ENCODE measurements at regions not wholly inside any gene's neighbourhood (a gene's known extent, or its start where the extent isn't known, plus 50 kb on each side); places are given as distances from the start of the nearest gene placed in this dataset.

DNA sequence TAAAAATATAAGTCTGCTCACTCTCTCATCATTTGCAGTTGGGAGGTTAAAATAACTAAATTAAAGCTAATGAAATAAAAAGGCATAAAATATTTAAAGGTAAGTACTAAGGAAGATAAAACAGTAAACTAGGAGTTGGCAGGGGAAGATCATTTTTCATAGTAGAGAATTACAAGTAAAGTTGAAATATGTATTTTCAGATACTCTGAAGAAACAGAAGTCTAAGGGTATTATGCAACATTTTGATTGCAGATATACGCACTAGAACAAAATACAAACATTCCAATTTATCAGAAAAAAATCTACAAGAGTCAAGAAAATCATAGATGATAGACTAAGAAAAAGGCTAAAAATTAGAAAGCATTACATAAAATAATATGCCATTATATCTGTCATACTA, 167.6 kb upstream of the CTAGE1 start:
- H3K36me3 ChIP-seq (replicated peaks in 1 of 2), result no peaks in the 10 kb centered on the region
- H3K4me1 ChIP-seq (replicated peaks in 1 of 2), result no peaks in the 10 kb centered on the region
- H3K27ac ChIP-seq, result no peak overlapping the region
- H3K4me3 ChIP-seq, result peak overlapping the region in 1 of 4 donors; percentile 23
- no peak for DNase-seq
- H3K9me3 ChIP-seq (replicated peaks in 1 of 3), result no peaks in the 10 kb centered on the region
- TF ChIP-seq, protein P1, sequence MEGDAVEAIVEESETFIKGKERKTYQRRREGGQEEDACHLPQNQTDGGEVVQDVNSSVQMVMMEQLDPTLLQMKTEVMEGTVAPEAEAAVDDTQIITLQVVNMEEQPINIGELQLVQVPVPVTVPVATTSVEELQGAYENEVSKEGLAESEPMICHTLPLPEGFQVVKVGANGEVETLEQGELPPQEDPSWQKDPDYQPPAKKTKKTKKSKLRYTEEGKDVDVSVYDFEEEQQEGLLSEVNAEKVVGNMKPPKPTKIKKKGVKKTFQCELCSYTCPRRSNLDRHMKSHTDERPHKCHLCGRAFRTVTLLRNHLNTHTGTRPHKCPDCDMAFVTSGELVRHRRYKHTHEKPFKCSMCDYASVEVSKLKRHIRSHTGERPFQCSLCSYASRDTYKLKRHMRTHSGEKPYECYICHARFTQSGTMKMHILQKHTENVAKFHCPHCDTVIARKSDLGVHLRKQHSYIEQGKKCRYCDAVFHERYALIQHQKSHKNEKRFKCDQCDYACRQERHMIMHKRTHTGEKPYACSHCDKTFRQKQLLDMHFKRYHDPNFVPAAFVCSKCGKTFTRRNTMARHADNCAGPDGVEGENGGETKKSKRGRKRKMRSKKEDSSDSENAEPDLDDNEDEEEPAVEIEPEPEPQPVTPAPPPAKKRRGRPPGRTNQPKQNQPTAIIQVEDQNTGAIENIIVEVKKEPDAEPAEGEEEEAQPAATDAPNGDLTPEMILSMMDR (IDR thresholded peaks at IDR 0.05), result no peak
- no peak for TF ChIP-seq POLR2A (IDR thresholded peaks at IDR 0.05)
- WGBS, 4 donors, result 35 to 41% (median 38%) methylated on average over 1 of the region's 1 CpG
- no peaks in the 10 kb centered on the region for H3K27me3 ChIP-seq
- intact Hi-C loops (cut with DNase I), result no loop called here

DNA sequence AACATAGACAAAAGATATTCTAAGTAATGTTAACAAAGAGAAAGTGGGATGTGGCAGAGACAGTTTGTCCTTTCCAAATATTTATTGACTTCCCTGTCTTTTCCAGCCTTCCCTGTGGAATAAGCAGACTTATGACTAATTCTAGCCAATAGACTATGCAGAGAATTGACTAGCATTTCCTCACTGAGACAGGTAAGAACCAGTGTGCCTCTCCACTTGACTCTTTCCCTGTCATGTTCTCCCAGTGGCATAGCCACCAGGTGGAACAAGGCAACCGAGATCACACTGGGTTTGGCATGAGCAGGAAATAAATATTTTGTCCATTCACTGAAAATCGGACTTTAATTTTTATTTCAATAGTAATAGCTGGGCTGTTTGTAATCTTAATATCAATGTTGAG, 168.1 kb upstream of the CTAGE1 start:
- DNase-seq, result no peak
- no peak overlapping the region for H3K27ac ChIP-seq
- no peaks in the 10 kb centered on the region for H3K36me3 ChIP-seq (replicated peaks in 1 of 2)
- TF ChIP-seq, protein P1 (IDR thresholded peaks at IDR 0.05), result no peak
- TF ChIP-seq POLR2A (IDR thresholded peaks at IDR 0.05), result no peak
- 87 to 97% (median 93%) methylated on average over 2 of the region's 2 CpGs for WGBS, 4 donors
- no peak overlapping the region for H3K4me3 ChIP-seq
- no peaks in the 10 kb centered on the region for H3K27me3 ChIP-seq
- H3K4me1 ChIP-seq (replicated peaks in 1 of 2), result no peaks in the 10 kb centered on the region
- no peaks in the 10 kb centered on the region for H3K9me3 ChIP-seq (replicated peaks in 1 of 3)
- intact Hi-C loops (cut with DNase I), result no loop called here

DNA sequence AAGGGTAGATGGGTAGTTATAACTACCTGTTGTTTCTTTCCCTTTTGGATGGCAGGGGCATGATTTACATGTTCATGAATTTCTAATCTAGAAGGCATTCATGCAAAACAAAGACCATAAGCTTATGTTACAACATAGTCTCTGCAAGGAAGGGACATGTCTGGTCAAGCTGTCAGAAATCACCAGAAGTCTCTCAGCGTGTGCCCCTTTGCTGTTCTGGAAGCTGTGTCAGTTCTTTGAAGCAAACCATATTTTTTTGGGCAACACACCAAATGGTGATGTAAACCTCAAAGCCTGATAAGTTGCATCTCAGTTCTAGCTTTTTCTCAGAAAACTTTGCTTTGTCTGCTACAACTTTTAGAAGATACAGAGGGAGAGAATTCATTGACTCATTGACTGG, 173.5 kb upstream of the CTAGE1 start:
- WGBS, 4 donors, result 61 to 77% (median 67%) methylated on average over 1 of the region's 1 CpG
- no peak for TF ChIP-seq POLR2A (IDR thresholded peaks at IDR 0.05)
- TF ChIP-seq, protein P1 (IDR thresholded peaks at IDR 0.05), result no peak
- no peak for DNase-seq
- no peaks in the 10 kb centered on the region for H3K4me1 ChIP-seq (replicated peaks in 1 of 2)
- H3K9me3 ChIP-seq (replicated peaks in 1 of 3), result no peaks in the 10 kb centered on the region
- intact Hi-C loops (cut with DNase I), result loop anchor here in 1 of 2 donors (10.0 kb wide), 1 partner anchor 104 kb away; no protein-coding TSS in a partner anchor
- H3K4me3 ChIP-seq, result no peak overlapping the region
- no peak overlapping the region for H3K27ac ChIP-seq
- no peaks in the 10 kb centered on the region for H3K27me3 ChIP-seq
- H3K36me3 ChIP-seq (replicated peaks in 1 of 2), result no peaks in the 10 kb centered on the region

- Histone ChIP-seq H3K36me3 (replicated peaks in 1 of 2) (no peaks in the 10 kb centered on the region), H3K4me1 (replicated peaks in 1 of 2) (no peaks in the 10 kb centered on the region), H3K27ac (no peak overlapping the region), H3K4me3 (no peak overlapping the region), H3K27me3 (no peaks in the 10 kb centered on the region), H3K9me3 (replicated peaks in 1 of 3) (no peaks in the 10 kb centered on the region)
- intact Hi-C loops (cut with DNase I), result loop anchor here in 1 of 2 donors (10.0 kb wide), 1 partner anchor 101 kb away; no protein-coding TSS in a partner anchor
- WGBS, 4 donors, result 61 to 91% (median 76%) methylated on average over 4 of the region's 4 CpGs
- no peak for TF ChIP-seq POLR2A (IDR thresholded peaks at IDR 0.05)
- TF ChIP-seq, protein P1 (IDR thresholded peaks at IDR 0.05), result no peak
- no peak for DNase-seq
Observed at GRCh38 chr18:22594155-22594690, 176.5 kb upstream of the CTAGE1 start.

Measured in adrenal gland (tissue), 9 donors.